GM12878 (cell line): ENCODE measurements at regions not wholly inside any gene's neighbourhood (a gene's known extent, or its start where the extent isn't known, plus 50 kb on each side); places are given as distances from the start of the nearest gene placed in this dataset.

Experiments
- BCLAF1 ChIP-seq: fragments of 450-650 bp; IDR thresholded peaks from 2 replicates; pipeline ENCODE4 v1.6.1; 2017; ENCODE audit warnings: antibody characterized with exemption, mild to moderate bottlenecking, moderate library complexity
- CBFB ChIP-seq: IDR thresholded peaks from 2 replicates; pipeline ENCODE4 v1.6.1; 2016; ENCODE audit warnings: antibody characterized with exemption, low read depth
- CBX5 ChIP-seq: sonication (generic); IDR thresholded peaks from 2 replicates; pipeline ENCODE4 v1.6.1; 2016; ENCODE audit warnings: low read depth, moderate library complexity, mild to moderate bottlenecking, inconsistent platforms
- CHD4 ChIP-seq: fragments of 200-600 bp; sonication (generic); IDR thresholded peaks from 2 replicates; pipeline ENCODE4 v1.6.1; 2016; ENCODE audit warnings: mild to moderate bottlenecking
- E4F1 ChIP-seq: fragments of 450-650 bp; IDR thresholded peaks from 2 replicates; pipeline ENCODE4 v1.6.1; 2018; ENCODE audit warnings: borderline replicate concordance, mild to moderate bottlenecking; ENCODE audit not compliant: partially characterized antibody
- EP300 ChIP-seq, 2 experiments: fragments of 150-350 bp in 1 of 2; IDR thresholded peaks; 2 replicates each; pipeline ENCODE4 v1.6.1; 2011 to 2012; ENCODE audit warnings: low read depth in 2 of 2, low read length in 2 of 2, borderline replicate concordance in 1 of 2, improper control_type of control experiment in 1 of 2, inconsistent platforms in 1 of 2; ENCODE audit not compliant: control insufficient read depth in 1 of 2
- GATAD2B ChIP-seq: fragments of 450-650 bp; conservative IDR thresholded peaks from 2 replicates; pipeline ENCODE4 v1.6.1; 2017; ENCODE audit warnings: low read depth, mild to moderate bottlenecking, moderate library complexity
- IKZF1 ChIP-seq: fragments of 450-650 bp; conservative IDR thresholded peaks from 2 replicates; pipeline ENCODE4 v1.6.1; 2017; ENCODE audit warnings: antibody characterized with exemption, mild to moderate bottlenecking
- MEF2B ChIP-seq: fragments of 450-650 bp; IDR thresholded peaks from 2 replicates; pipeline ENCODE4 v1.6.1; 2018; ENCODE audit warnings: mild to moderate bottlenecking, moderate library complexity; ENCODE audit not compliant: partially characterized antibody, poor library complexity, severe bottlenecking
- MTA3 ChIP-seq: IDR thresholded peaks from 2 replicates; pipeline ENCODE4 v1.6.1; 2012; ENCODE audit warnings: low read length, inconsistent platforms, borderline replicate concordance
- MXI1 ChIP-seq: fragments of 150-350 bp; IDR thresholded peaks from 2 replicates; pipeline ENCODE4 v1.6.1; 2011; ENCODE audit warnings: low read depth, mild to moderate bottlenecking, inconsistent platforms, low read length, improper control_type of control experiment
- MYB ChIP-seq: fragments of 150-350 bp; IDR thresholded peaks from 2 replicates; pipeline ENCODE4 v1.6.1; 2014; ENCODE audit warnings: mild to moderate bottlenecking, low read depth, low read length, borderline replicate concordance
- NBN ChIP-seq: fragments of 450-650 bp; IDR thresholded peaks from 2 replicates; pipeline ENCODE4 v1.6.1; 2016
- SIN3A ChIP-seq: IDR thresholded peaks from 2 replicates; pipeline ENCODE4 v1.6.1; 2012; ENCODE audit warnings: low read depth, low read length, improper control_type of control experiment
- STAT3 ChIP-seq: IDR thresholded peaks from 2 replicates; pipeline ENCODE4 v1.6.1; 2011; ENCODE audit warnings: low read depth, low read length, improper control_type of control experiment
- TBL1XR1 ChIP-seq: IDR thresholded peaks from 2 replicates; pipeline ENCODE4 v1.6.1; 2012; ENCODE audit warnings: low read depth, low read length, improper control_type of control experiment
- TCF3 ChIP-seq: IDR thresholded peaks from 2 replicates; pipeline ENCODE4 v1.6.1; 2012; ENCODE audit warnings: low read depth, mild to moderate bottlenecking, low read length, borderline replicate concordance; ENCODE audit not compliant: insufficient read depth
- ZZZ3 ChIP-seq: IDR thresholded peaks from 2 replicates; pipeline ENCODE4 v1.6.1; 2011; ENCODE audit warnings: low read depth; ENCODE audit not compliant: control insufficient read depth, insufficient read length
- TF ChIP-seq, protein P1 (sequence below): fragments of 450-650 bp; IDR thresholded peaks from 2 replicates; pipeline ENCODE4 v1.6.1; 2017; ENCODE audit warnings: mild to moderate bottlenecking, moderate library complexity

DNA sequence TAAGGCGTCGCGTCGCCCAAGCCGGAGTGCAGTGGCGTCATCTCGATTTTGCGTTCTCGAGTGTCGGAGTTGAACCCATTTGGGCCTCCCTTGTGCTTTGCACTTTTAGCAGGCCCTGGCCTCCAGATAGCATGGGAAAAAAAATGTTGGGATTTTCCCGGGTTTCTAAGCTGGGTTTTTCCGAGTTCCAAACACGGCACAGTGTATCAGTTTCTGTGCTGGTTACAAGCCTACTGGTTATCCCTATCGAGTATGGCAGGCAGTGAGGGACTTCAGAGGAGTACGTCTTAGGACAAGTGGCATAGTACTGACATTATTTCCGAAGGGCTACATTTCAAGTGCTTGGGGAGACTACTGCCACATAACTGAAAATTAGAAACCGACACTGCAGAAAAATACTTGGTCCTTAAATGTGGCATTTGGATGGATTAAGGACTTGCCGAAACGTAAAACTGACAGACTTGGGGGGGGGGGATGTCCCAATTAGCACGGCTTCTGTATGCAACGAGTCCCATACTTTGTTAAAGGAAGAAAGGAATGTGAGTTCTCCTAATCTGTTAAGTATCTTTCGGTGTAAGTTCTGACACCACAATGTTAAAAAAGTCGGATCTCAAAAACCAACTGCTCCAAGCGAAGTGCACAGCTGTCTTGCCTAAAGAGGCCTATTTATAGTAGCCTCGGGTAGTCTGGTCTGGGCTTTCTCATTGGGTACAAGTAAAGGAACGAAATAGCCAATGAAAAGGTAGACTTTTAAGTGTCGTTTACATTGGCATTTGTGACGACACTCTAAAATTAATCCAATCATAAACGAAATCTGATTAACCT, 70.2 kb downstream of the HFE start (continued):
- peak; percentile 30; the same call in 1 of the 2 replicates for TF ChIP-seq BCLAF1
- peak; percentile 79 for TF ChIP-seq NBN
- TF ChIP-seq IKZF1: peak; percentile 87
- no peak for TF ChIP-seq STAT3
- peak; percentile 82 for TF ChIP-seq MEF2B
- no peak; the same call in 1 of the 2 replicates for TF ChIP-seq CBFB
- peak; percentile 42; the same call in 1 of the 2 replicates for TF ChIP-seq GATAD2B
- peak; percentile 82; the same call in 1 of the 2 replicates for TF ChIP-seq TCF3
- TF ChIP-seq CHD4: no peak
- TF ChIP-seq EP300 (IDR thresholded peaks at IDR 0.05; ENCODE audit: borderline replicate concordance in 1 of 2, control insufficient read depth in 1 of 2, low read depth in 2 of 2, low read length in 2 of 2): no peak
- peak; percentile 79 for TF ChIP-seq MXI1
- peak; percentile 67 for TF ChIP-seq SIN3A
- TF ChIP-seq MYB: peak; percentile 35; the same call in 1 of the 2 replicates
- peak; percentile 99 for TF ChIP-seq MTA3
- TF ChIP-seq ZZZ3: no peak
- TF ChIP-seq, protein P1, sequence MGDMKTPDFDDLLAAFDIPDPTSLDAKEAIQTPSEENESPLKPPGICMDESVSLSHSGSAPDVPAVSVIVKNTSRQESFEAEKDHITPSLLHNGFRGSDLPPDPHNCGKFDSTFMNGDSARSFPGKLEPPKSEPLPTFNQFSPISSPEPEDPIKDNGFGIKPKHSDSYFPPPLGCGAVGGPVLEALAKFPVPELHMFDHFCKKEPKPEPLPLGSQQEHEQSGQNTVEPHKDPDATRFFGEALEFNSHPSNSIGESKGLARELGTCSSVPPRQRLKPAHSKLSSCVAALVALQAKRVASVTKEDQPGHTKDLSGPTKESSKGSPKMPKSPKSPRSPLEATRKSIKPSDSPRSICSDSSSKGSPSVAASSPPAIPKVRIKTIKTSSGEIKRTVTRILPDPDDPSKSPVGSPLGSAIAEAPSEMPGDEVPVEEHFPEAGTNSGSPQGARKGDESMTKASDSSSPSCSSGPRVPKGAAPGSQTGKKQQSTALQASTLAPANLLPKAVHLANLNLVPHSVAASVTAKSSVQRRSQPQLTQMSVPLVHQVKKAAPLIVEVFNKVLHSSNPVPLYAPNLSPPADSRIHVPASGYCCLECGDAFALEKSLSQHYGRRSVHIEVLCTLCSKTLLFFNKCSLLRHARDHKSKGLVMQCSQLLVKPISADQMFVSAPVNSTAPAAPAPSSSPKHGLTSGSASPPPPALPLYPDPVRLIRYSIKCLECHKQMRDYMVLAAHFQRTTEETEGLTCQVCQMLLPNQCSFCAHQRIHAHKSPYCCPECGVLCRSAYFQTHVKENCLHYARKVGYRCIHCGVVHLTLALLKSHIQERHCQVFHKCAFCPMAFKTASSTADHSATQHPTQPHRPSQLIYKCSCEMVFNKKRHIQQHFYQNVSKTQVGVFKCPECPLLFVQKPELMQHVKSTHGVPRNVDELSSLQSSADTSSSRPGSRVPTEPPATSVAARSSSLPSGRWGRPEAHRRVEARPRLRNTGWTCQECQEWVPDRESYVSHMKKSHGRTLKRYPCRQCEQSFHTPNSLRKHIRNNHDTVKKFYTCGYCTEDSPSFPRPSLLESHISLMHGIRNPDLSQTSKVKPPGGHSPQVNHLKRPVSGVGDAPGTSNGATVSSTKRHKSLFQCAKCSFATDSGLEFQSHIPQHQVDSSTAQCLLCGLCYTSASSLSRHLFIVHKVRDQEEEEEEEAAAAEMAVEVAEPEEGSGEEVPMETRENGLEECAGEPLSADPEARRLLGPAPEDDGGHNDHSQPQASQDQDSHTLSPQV: no peak
- TF ChIP-seq CBX5: peak; percentile 31
- TF ChIP-seq E4F1: no peak
- peak; percentile 73; the same call in 1 of the 2 replicates for TF ChIP-seq TBL1XR1
- TF ChIP-seq, all 136 proteins: peak for 86
